Epithelial cell of proximal tubule (primary cell): ENCODE measurements at regions not wholly inside any gene's neighbourhood (a gene's known extent, or its start where the extent isn't known, plus 50 kb on each side); places are given as distances from the start of the nearest gene placed in this dataset.

Experiments
- DNase-seq: peaks from one replicate; pipeline ENCODE4 v3.0.0-alpha.2; 2011; ENCODE audit warnings: low read depth
- H3K4me3 ChIP-seq: 2 replicates; pipeline ENCODE4 v1.5.1; 2011; ENCODE audit warnings: low read depth, mild to moderate bottlenecking, low read length
- CTCF ChIP-seq: conservative IDR thresholded peaks from 2 replicates; pipeline ENCODE4 v1.5.1; 2012; ENCODE audit warnings: low read depth, mild to moderate bottlenecking, low read length

GRCh38 chr14:85276161-85276978 lies 253.6 kb upstream of the FLRT2 start:
- TF ChIP-seq CTCF: no peak
- DNase-seq: no peak
- no peak overlapping the region for H3K4me3 ChIP-seq

DNA sequence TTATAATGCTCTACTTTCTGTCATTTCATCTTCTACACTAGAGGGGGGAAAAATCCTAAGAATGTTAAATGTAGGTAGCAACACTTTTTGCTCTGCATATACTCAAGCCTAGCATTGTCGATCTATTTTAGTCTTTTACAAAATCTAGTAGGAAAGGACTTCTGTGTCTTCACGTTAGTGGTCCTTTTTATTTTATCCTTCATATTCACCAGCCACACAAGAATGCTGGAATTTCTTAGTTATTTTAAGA lies 253.0 kb upstream of the FLRT2 start:
- no peak for DNase-seq

DNA sequence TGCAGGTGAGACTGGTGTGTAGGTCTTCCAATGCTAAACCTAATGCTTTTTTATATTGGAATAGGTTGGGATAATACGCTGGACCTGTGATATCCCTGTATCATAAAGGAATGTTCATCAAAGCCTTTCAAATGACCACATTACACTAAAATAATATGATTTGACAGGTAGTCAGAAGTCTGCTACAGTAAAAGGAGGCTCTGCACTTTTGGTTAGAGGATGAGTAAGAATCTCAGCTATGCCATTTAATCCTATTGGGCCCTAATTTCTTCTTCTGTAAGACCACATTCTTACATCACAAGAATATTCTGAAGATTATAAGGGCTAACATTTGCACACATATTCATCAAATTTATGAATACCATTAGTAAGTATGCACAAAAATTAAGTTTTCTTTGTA lies 250.5 kb upstream of the FLRT2 start:
- H3K4me3 ChIP-seq: no peak overlapping the region
- TF ChIP-seq CTCF: no peak
- DNase-seq: no peak

More for the DNA sequence above, 253.0 kb upstream of the FLRT2 start:
- H3K4me3 ChIP-seq: no peak overlapping the region
- no peak for TF ChIP-seq CTCF

DNA sequence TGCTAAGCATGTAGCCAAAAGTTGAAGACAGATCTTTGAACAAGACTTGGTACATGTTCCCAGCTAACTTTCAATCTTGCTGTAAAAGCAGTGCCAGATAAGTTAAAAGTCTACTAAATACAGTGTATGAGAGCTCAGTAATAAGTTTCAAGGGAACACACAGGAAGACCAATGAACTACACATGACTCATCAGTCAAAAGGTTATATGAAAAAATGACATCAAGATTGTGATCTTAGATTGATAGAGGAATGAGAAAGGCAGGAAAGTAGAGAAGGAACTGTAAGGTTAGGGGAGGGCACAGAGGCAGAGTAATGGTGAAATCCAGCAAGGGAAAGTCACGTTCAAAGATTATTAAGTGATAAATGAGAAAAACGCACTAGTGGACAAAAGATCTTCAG lies 249.9 kb upstream of the FLRT2 start:
- H3K4me3 ChIP-seq: no peak overlapping the region
- no peak for DNase-seq
- TF ChIP-seq CTCF: no peak

- no peak for DNase-seq
- H3K4me3 ChIP-seq: no peak overlapping the region
- TF ChIP-seq CTCF: no peak
These were observed 248.0 kb upstream of the FLRT2 start for GRCh38 chr14:85281921-85282320.

DNA sequence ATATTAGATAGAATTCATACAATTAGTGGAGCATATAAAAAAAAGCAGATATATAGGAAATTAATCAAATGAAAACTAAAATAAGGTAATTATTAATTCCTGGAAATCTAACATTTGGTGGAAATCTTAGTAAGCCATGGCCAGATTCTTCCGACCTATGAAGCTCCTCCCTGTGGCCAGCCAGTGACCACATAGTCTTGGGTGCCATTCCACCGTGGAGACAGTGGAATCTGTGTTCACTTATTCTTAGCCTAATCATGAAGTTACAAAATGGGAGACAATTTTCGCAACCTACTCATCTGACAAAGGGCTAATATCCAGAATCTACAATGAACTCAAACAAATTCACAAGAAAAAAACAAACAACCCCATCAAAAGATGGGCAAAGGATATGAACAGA lies 241.9 kb upstream of the FLRT2 start:
- no peak for DNase-seq
- no peak overlapping the region for H3K4me3 ChIP-seq
- no peak for TF ChIP-seq CTCF

GRCh38 chr14:85291731-85292130 lies 238.2 kb upstream of the FLRT2 start:
- no peak for TF ChIP-seq CTCF
- no peak for DNase-seq
- no peak overlapping the region for H3K4me3 ChIP-seq
